GM12864 (cell line): ENCODE measurements at regions not wholly inside any gene's neighbourhood (a gene's known extent, or its start where the extent isn't known, plus 50 kb on each side); places are given as distances from the start of the nearest gene placed in this dataset.

Experiments used
- DNase-seq: peaks from one replicate; pipeline ENCODE4 v3.0.0-alpha.2; 2011; ENCODE audit warnings: low read depth
- H3K4me3 ChIP-seq: 2 replicates; pipeline ENCODE4 v1.5.1; 2011; ENCODE audit warnings: mild to moderate bottlenecking, low read depth, low read length, control low read depth
- CTCF ChIP-seq: IDR thresholded peaks from 2 replicates; pipeline ENCODE4 v1.5.1; 2011; ENCODE audit warnings: low read depth, mild to moderate bottlenecking, moderate library complexity, low read length, control low read depth, inconsistent platforms; ENCODE audit errors: missing control alignments

DNA sequence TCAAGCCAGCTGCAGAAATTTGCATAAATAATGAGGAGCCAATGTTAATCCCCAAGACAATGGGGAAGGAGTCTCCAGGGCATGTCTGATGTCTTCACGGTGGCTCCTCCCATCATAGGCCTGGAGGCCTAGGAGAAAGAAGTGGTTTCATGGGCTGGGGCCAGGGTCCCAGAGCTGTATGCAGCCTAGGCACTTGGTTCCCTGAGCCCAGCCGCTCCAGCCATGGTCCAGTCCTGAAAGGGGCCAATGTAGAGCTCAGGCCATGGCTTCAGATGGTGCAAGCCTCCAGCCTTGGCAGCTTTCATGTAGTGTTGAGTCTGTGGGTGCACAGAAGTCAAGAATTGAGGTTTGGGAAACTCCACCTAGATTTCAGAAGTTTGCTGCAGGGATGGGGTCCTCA is 628.2 kb upstream of the GRIA3 start:
- no peak for TF ChIP-seq CTCF
- no peak overlapping the region for H3K4me3 ChIP-seq
- no peak for DNase-seq

GRCh38 chrX:122565952-122566351 is 618.1 kb upstream of the GRIA3 start:
- no peak for DNase-seq
- TF ChIP-seq CTCF = no peak
- H3K4me3 ChIP-seq = no peak overlapping the region

- H3K4me3 ChIP-seq = no peak overlapping the region
- DNase-seq = no peak
- no peak for TF ChIP-seq CTCF
Measured at GRCh38 chrX:122566401-122566800, 617.7 kb upstream of the GRIA3 start.

GRCh38 chrX:122567911-122568310 is 616.2 kb upstream of the GRIA3 start:
- DNase-seq = no peak
- no peak overlapping the region for H3K4me3 ChIP-seq
- no peak for TF ChIP-seq CTCF

GRCh38 chrX:122572461-122572860 is 611.6 kb upstream of the GRIA3 start:
- no peak overlapping the region for H3K4me3 ChIP-seq
- no peak for TF ChIP-seq CTCF
- DNase-seq = no peak

DNA sequence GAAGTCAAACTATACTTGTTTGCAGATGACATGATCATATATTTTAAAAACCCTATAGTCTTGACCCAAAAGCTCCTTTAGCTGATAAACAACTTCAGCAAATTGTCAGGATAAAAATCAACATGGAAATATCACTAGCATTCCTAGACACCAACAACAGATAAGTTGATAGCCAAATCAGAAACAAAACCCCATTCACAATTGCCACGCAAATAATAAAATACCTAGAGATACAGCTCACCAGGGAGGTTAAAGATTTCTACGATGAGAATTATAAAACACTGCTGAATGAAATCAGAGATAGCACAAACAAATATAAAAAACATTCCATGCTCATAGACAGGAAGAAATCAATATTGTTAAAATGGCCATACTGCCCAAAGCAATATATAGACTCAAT is 605.0 kb upstream of the GRIA3 start:
- DNase-seq = no peak
- no peak overlapping the region for H3K4me3 ChIP-seq
- TF ChIP-seq CTCF = no peak

GRCh38 chrX:122579526-122579925 is 604.6 kb upstream of the GRIA3 start:
- no peak overlapping the region for H3K4me3 ChIP-seq
- no peak for DNase-seq
- TF ChIP-seq CTCF = no peak
